Epithelial cell of prostate (primary cell): ENCODE measurements at regions not wholly inside any gene's neighbourhood (a gene's known extent, or its start where the extent isn't known, plus 50 kb on each side); places are given as distances from the start of the nearest gene placed in this dataset.
"Not testable (repeated sequence)": the region's sequence is repeated elsewhere in the genome, so short reads cannot be mapped to it uniquely, and the experiment has no call there.

Source experiments
- DNase-seq: peaks from one replicate; pipeline ENCODE4 v3.0.0-alpha.2; 2011; ENCODE audit warnings: low read depth, low spot score
- H3K27ac ChIP-seq: fragments of 450-650 bp; 2 replicates; pipeline ENCODE4 v1.5.1; 2017; ENCODE audit warnings: mild to moderate bottlenecking

DNA sequence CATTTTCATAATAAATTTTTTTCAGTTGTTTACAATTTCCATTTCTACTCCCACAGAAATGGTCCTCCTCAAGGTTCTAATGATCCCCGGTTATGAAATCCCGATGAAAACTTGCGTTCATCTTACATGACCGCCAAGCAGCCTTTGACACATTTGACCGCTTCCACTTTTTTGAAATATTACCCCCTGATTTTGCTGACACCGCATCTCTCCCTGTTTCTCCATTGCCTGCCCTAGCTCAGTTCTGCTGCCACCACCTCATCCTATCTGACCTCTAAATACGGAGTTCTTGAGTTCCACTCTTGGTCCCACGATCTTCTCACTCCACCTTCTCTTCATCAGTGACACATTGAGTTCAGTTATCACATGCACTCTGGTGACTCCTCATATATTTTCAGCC is 74.1 kb downstream of the SLC35B3 start:
- no peak for DNase-seq

DNA sequence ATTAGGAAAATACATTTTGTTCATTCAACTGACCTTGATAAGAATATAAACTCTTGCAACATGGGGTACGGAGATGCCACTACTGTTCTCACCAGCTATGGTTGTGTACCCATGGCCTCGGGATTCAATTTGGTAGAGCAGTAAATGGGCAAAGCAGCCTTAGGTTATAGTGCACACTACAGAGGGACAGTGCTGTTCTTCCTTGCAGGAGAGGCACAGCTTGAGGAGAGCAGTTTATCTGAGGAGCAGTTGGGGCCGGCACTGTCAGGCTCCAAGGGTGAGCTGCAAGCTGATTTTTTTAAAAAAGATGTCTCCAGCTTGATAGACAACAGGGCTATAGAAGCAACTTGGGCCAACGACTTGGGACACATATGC is 82.4 kb downstream of the SLC35B3 start:
- H3K27ac ChIP-seq: no peak overlapping the region
- no peak for DNase-seq

More for the DNA sequence above, 74.1 kb downstream of the SLC35B3 start:
- no peak overlapping the region for H3K27ac ChIP-seq

DNA sequence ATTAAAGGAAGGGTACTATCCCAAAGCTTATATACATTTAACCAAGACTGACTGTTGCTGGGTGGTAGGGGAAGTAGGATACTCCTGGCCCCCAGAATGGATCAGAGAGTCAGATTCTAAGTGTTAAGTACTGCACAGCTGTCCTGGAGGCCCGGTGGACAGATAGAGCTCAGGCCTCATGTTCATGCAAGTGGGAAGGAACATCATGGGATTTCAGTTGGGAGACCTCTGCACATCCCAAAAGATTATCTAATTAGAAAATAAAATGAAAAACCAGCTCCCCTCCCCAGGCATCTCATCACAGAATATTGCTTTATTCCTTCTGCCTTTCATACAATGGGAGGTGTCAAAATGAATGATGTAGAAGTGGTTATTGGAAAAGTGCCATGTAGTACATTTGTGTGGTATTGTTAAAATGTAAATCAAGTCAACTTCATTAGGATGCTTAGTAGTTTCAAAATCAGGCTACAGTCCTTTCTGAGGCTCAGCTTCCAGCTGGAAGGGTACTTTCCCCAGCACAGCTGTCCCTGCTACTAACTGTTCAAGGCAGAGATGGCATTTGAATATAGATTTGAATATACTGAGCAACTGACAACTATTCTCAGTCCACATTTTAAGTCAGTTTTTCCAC is 82.9 kb downstream of the SLC35B3 start:
- no peak overlapping the region for H3K27ac ChIP-seq
- DNase-seq: no peak

- DNase-seq: no peak
- H3K27ac ChIP-seq: no peak overlapping the region
These were observed 91.7 kb downstream of the SLC35B3 start for GRCh38 chr6:8343600-8343999.

GRCh38 chr6:8342241-8342819 is 93.0 kb downstream of the SLC35B3 start:
- no peak for DNase-seq

DNA sequence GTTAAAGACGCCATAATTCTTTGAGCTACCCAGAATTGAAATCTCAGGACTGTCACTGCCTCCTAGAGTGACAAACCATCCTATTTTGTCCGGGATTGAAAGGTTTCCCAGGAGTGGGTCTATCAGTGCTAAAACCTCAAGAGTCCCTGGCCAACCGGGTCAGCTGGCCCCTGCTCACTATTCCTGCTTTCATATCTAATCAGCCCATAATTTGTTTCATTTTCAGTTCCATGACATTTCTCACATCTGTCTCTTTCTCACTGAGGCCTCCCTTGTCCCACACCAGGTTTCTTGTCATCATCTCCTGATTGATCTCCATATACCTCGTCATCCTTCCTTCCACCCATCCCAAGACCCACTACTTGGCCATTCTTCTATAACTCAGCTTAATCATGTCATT is 98.2 kb downstream of the SLC35B3 start:
- no peak overlapping the region for H3K27ac ChIP-seq
- DNase-seq: no peak

More at GRCh38 chr6:8342241-8342819, 93.0 kb downstream of the SLC35B3 start:
- no peak overlapping the region for H3K27ac ChIP-seq

GRCh38 chr6:8336406-8337057 is 98.8 kb downstream of the SLC35B3 start:
- no peak for DNase-seq
- no peak overlapping the region for H3K27ac ChIP-seq

DNA sequence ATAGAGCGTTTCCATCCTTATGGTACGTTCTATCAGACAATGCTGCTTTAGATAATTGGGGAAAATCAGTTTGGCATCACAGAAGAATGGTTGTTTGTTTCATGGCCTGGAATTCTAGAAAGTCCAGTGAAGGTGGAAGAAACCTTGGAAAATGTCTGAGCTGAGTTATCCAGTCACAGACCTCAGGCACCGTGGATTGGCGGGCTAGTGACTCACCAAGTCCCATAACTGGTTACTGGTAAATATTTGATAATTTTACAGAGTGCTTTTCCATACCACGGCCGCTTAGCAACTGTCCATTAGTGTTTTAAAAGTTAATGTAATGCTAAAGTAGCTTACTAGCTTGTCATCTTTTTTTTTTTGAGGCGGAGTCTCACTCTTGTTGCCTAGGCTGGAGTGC is 99.4 kb downstream of the SLC35B3 start:
- no peak for DNase-seq
- H3K27ac ChIP-seq: no peak overlapping the region

DNA sequence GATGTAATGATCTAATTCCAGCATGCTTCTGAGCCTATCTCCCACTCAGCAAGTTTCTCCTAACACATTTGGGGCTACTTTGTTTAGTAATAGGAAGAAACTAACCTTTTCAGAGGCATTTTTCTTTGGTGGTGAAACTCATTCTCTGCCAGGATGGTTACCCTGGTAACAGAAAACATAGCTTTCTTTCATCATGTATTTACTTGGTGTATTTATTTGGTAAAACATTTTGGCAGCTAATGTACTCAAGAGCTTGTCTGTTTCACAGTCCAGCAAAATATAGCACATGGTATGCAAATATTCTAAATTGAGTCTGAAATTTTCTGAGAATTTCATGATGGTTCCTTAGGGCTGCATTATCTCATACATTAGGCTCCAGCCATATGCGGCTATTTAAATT is 100.0 kb downstream of the SLC35B3 start:
- no peak overlapping the region for H3K27ac ChIP-seq
- no peak for DNase-seq

DNA sequence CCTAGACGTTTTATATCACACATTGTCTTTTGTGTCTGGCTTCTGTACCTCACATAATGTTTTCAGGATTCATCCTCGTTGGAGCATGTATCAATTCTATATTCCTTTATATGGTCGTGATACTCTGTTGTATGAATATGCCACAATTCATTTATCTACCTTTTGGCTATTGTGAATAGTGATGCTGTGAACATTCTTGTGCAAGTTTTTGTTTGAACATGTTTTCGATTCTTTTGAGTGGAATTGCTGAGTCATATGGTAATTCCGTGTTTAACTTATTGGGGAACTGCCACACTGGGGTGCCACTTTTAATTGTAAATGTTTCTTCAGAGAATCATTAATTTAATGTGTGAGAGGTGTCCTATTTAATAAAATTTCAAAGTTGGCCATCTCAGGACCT is 101.2 kb downstream of the SLC35B3 start:
- no peak for DNase-seq
- H3K27ac ChIP-seq: no peak overlapping the region

GRCh38 chr6:8329562-8329961 is 105.8 kb downstream of the SLC35B3 start:
- no peak for DNase-seq
- no peak overlapping the region for H3K27ac ChIP-seq

DNA sequence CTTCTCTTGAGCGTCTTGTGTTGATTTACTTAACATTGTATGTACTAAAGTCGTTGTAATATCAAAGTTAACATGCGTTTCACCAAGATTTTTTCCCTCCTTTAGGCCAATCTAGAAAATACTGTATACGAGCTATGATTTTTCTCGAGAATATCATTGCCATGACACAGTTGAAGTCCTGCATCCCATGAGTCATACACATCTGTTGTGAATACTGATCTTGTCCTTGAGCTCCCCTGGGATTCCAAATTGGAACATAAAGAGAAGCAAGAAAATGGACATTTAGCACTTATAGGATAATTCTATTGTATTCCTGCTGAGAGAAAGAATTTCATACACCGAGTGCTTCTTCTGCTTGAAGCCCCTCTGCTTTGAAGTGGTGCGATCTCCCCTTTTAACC is 109.6 kb downstream of the SLC35B3 start:
- no peak overlapping the region for H3K27ac ChIP-seq
- DNase-seq: no peak

DNA sequence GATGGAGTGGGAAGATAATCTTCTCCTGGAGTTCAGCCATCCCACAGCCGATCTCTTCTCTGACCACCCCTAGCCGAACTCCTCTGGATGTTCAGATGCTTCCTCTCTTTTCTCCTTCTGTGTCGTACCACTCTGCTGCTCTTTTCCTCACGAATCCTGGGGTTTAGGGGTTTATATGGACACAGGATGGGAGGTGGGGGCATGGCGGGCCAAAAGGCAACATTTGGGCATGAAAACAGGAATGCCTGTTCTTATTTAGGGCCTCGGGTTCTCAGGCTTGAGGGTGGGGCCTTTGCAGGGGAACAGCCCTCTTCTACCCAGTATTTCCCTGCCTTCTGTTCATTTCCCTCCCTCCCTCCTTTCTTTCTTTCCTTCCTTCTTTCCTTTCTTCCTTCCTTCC is 112.7 kb downstream of the SLC35B3 start:
- H3K27ac ChIP-seq: no peak overlapping the region
- no peak for DNase-seq

GRCh38 chr6:8321671-8322404 is 113.5 kb downstream of the SLC35B3 start:
- H3K27ac ChIP-seq: no peak overlapping the region
- peak; percentile 78 for DNase-seq

DNA sequence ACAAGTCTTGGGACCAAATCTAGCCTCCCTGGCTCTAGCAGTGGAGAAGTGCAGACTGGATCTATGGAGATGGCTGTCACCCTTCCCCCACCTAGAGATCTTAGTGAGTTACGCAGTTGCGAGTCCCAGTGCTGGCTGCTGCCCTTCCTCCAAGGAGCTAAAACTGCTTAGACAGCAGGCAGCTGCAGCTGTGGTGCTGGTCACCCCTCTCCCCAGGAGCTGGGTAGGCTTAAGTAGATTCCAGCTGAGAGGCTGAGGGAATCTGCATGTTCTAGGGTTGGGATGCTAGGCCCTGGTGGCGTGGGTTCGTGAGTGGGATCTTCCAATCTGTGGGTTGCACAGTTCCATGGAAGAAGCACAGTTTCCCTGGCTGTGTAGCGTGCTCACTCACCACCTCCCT is 120.2 kb downstream of the SLC35B3 start:
- no peak overlapping the region for H3K27ac ChIP-seq
- DNase-seq: no peak

- H3K27ac ChIP-seq: no peak overlapping the region
- no peak for DNase-seq
These were observed 133.8 kb downstream of the SLC35B3 start for GRCh38 chr6:8301502-8301901.

- no peak for DNase-seq
- H3K27ac ChIP-seq: no peak overlapping the region
These were observed 136.3 kb downstream of the SLC35B3 start for GRCh38 chr6:8299034-8299433.

GRCh38 chr6:8282946-8283345 is 152.4 kb downstream of the SLC35B3 start:
- DNase-seq, H3K27ac ChIP-seq: not testable (repeated sequence)

DNA sequence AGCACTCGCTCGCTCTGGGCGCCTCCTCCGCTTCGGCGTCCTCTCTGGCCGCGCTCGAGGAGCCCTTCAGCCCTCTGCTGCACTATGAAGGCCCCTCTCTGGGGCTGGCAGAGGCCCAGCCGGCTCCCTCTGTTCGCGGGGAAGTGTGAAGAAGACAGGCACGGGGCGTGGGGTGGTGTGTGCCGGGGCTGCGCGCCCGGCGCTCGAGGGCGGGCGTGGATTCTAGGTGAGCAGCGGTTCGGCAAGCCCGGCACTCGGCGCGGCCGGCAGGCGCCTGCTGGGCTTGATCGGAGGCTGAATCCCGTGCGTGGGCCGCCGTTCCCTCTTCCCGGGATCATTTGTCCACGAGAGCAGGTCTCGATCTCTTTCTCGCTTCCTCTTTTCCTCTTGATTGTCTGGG is 153.0 kb downstream of the SLC35B3 start:
- H3K27ac ChIP-seq: no peak overlapping the region
- no peak for DNase-seq

DNA sequence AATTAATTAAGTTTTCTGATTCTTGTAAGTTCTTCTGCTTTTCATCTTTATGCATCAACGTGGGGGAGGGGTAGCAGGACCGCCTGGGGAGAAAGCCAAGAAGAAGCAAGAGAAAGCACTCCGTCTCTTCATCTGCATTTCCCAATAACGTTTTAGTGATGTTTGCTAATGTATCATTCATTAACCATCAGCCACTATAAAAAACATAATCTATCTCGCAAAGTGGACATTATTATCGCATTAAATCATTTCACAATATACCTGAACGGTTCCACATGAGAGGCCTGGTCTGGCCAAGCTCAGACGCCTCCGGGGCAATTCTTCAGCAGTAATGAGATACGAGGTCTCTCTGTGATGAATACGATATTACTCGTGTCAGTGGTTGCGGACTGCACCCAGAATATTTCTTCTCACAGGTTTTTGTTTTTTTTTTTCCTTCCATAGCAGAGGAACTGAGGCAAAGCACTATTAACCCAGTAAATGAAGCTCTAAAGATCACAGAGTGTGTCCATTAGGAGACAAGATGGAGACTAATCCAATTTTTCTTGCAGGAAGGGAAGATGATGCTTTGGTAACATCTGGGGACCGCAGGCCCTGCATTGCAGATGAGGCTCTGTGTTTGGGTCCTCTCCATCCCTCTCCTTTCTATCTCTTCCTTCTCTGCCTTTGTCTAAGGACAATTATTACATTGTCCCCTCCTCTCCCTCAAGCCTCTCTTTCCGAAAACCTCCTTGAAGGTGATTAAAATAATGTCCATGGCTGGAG is 156.1 kb downstream of the SLC35B3 start:
- DNase-seq: no peak
- H3K27ac ChIP-seq: no peak overlapping the region

GRCh38 chr6:8278562-8278961 is 156.8 kb downstream of the SLC35B3 start:
- no peak for DNase-seq
- H3K27ac ChIP-seq: no peak overlapping the region
